ENCODE measurements at regions not wholly inside any gene's neighbourhood (a gene's known extent, or its start where the extent isn't known, plus 50 kb on each side); places are given as distances from the start of the nearest gene placed in this dataset.

GRCh38 chr5:54669285-54669684 is 151.7 kb downstream of the SNX18 start:
- H3K4me1 Mint-ChIP-seq: peaks cover 48 to 52% of the 10 kb centered on the region in 2 donors

DNA sequence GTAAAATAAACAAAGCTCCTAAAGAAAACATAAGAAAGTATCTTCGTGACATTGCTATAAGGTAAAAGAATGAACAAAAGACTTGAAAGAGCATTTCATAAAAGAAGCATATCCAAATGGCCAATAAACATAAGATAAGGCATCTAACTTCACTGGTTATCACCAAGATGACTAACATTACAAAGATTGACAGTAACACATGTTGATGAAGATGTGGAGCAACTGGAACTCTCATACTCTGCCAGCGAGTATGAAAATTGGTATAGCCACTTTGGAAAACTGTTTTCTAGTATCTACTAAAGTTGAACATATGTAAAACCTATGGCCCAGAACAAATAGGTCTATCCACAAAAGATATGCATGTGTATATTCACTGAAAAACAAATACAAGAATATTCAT is 150.5 kb downstream of the SNX18 start:
- no peaks in the 10 kb centered on the region for H3K36me3 ChIP-seq (ENCODE audit: control insufficient read depth, insufficient read depth, low read length)
- ATAC-seq (no peak), DNase-seq (no peak)
- no peak overlapping the region for H3K27ac ChIP-seq (ENCODE audit: low read length)
- H3K27me3 Mint-ChIP-seq (ENCODE audit: low read depth in 2 of 2): no peaks in the 10 kb centered on the region
- intact Hi-C loops (cut with micrococcal nuclease): no loop called here
- no peaks in the 10 kb centered on the region for H3K9me3 Mint-ChIP-seq
- no peak overlapping the region for H3K27ac Mint-ChIP-seq
- H3K4me1 Mint-ChIP-seq: peaks cover 41 to 45% of the 10 kb centered on the region in 2 donors
- no peaks in the 10 kb centered on the region for H3K27me3 ChIP-seq (ENCODE audit: control insufficient read depth, insufficient read depth, low read length)
- H3K4me1 ChIP-seq (ENCODE audit: control insufficient read depth, insufficient read depth, low read length): peaks cover 15% of the 10 kb centered on the region
- H3K4me3 Mint-ChIP-seq: no peak overlapping the region
- H3K4me3 ChIP-seq (ENCODE audit: low read length): no peak overlapping the region
- peaks cover 7% of the 10 kb centered on the region for H3K36me3 Mint-ChIP-seq
- 100% methylated on average over 1 of the region's 2 CpGs for WGBS (ENCODE audit: insufficient coverage)
- H3K9me3 ChIP-seq (ENCODE audit: control insufficient read depth, insufficient read depth, low read length): no peaks in the 10 kb centered on the region
- TF ChIP-seq, protein P1, sequence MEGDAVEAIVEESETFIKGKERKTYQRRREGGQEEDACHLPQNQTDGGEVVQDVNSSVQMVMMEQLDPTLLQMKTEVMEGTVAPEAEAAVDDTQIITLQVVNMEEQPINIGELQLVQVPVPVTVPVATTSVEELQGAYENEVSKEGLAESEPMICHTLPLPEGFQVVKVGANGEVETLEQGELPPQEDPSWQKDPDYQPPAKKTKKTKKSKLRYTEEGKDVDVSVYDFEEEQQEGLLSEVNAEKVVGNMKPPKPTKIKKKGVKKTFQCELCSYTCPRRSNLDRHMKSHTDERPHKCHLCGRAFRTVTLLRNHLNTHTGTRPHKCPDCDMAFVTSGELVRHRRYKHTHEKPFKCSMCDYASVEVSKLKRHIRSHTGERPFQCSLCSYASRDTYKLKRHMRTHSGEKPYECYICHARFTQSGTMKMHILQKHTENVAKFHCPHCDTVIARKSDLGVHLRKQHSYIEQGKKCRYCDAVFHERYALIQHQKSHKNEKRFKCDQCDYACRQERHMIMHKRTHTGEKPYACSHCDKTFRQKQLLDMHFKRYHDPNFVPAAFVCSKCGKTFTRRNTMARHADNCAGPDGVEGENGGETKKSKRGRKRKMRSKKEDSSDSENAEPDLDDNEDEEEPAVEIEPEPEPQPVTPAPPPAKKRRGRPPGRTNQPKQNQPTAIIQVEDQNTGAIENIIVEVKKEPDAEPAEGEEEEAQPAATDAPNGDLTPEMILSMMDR (IDR thresholded peaks at IDR 0.05): no peak

More at GRCh38 chr5:54669285-54669684, 151.7 kb downstream of the SNX18 start:
- peaks cover 25% of the 10 kb centered on the region for H3K4me1 ChIP-seq (ENCODE audit: control insufficient read depth, insufficient read depth, low read length)
- 75% methylated on average over 1 of the region's 1 CpG for WGBS (ENCODE audit: insufficient coverage)
- no peak for ATAC-seq
- TF ChIP-seq, protein P1 (IDR thresholded peaks at IDR 0.05): no peak
- no peak overlapping the region for H3K4me3 ChIP-seq (ENCODE audit: low read length)
- H3K4me3 Mint-ChIP-seq: peak overlapping the region; percentile 69
- no peaks in the 10 kb centered on the region for H3K9me3 Mint-ChIP-seq
- no peak for DNase-seq
- no peaks in the 10 kb centered on the region for H3K36me3 ChIP-seq (ENCODE audit: control insufficient read depth, insufficient read depth, low read length)
- H3K36me3 Mint-ChIP-seq: peaks cover 7% of the 10 kb centered on the region
- H3K27ac ChIP-seq (ENCODE audit: low read length): no peak overlapping the region
- peak overlapping the region; percentile 25 to 61 for H3K27ac Mint-ChIP-seq
- no peaks in the 10 kb centered on the region for H3K9me3 ChIP-seq (ENCODE audit: control insufficient read depth, insufficient read depth, low read length)
- no peaks in the 10 kb centered on the region for H3K27me3 ChIP-seq (ENCODE audit: control insufficient read depth, insufficient read depth, low read length)
- H3K27me3 Mint-ChIP-seq (ENCODE audit: low read depth in 2 of 2): no peaks in the 10 kb centered on the region
- intact Hi-C loops (cut with micrococcal nuclease): no loop called here

GRCh38 chr5:54667136-54667535 is 149.6 kb downstream of the SNX18 start:
- DNase-seq (no peak), ATAC-seq (no peak)
- Mint-ChIP-seq H3K9me3 (no peaks in the 10 kb centered on the region), H3K27ac (no peak overlapping the region), H3K4me1 (peaks cover 31 to 36% of the 10 kb centered on the region in 2 donors), H3K4me3 (no peak overlapping the region), H3K36me3 (peaks cover 7% of the 10 kb centered on the region), H3K27me3 (ENCODE audit: low read depth in 2 of 2) (no peaks in the 10 kb centered on the region)
- H3K36me3 ChIP-seq (ENCODE audit: control insufficient read depth, insufficient read depth, low read length): no peaks in the 10 kb centered on the region
- no peak overlapping the region for H3K4me3 ChIP-seq (ENCODE audit: low read length)
- no peak overlapping the region for H3K27ac ChIP-seq (ENCODE audit: low read length)
- intact Hi-C loops (cut with micrococcal nuclease): no loop called here
- H3K27me3 ChIP-seq (ENCODE audit: control insufficient read depth, insufficient read depth, low read length): no peaks in the 10 kb centered on the region
- H3K4me1 ChIP-seq (ENCODE audit: control insufficient read depth, insufficient read depth, low read length): peaks cover 9% of the 10 kb centered on the region
- TF ChIP-seq, protein P1 (IDR thresholded peaks at IDR 0.05): no peak
- no peaks in the 10 kb centered on the region for H3K9me3 ChIP-seq (ENCODE audit: control insufficient read depth, insufficient read depth, low read length)
- WGBS (ENCODE audit: insufficient coverage): 90% methylated on average over 3 of the region's 3 CpGs

GRCh38 chr5:54663866-54664265 is 146.3 kb downstream of the SNX18 start:
- Mint-ChIP-seq H3K27me3 (ENCODE audit: low read depth in 2 of 2) (no peaks in the 10 kb centered on the region), H3K36me3 (peaks cover 7% of the 10 kb centered on the region), H3K9me3 (no peaks in the 10 kb centered on the region), H3K4me3 (no peak overlapping the region), H3K4me1 (peaks cover 5% of the 10 kb centered on the region in 2 donors), H3K27ac (no peak overlapping the region)
- ATAC-seq (no peak), DNase-seq (no peak)
- Histone ChIP-seq H3K36me3 (ENCODE audit: control insufficient read depth, insufficient read depth, low read length) (no peaks in the 10 kb centered on the region), H3K4me3 (ENCODE audit: low read length) (no peak overlapping the region), H3K4me1 (ENCODE audit: control insufficient read depth, insufficient read depth, low read length) (no peaks in the 10 kb centered on the region), H3K27ac (ENCODE audit: low read length) (no peak overlapping the region), H3K9me3 (ENCODE audit: control insufficient read depth, insufficient read depth, low read length) (no peaks in the 10 kb centered on the region), H3K27me3 (ENCODE audit: control insufficient read depth, insufficient read depth, low read length) (no peaks in the 10 kb centered on the region)
- intact Hi-C loops (cut with micrococcal nuclease): no loop called here
- WGBS (ENCODE audit: insufficient coverage): 52% methylated on average over 4 of the region's 5 CpGs
- TF ChIP-seq, protein P1 (IDR thresholded peaks at IDR 0.05): no peak
